ENCODE measurements at regions not wholly inside any gene's neighbourhood (a gene's known extent, or its start where the extent isn't known, plus 50 kb on each side); places are given as distances from the start of the nearest gene placed in this dataset.

- no peak for ATAC-seq
- intact Hi-C loops (cut with micrococcal nuclease; ENCODE audit: unreplicated experiment): loop anchor here (10.0 kb wide), 1 partner anchor 280 kb away; no protein-coding TSS in a partner anchor
- H3K9ac ChIP-seq (ENCODE audit: control insufficient read depth, insufficient read depth, low read length): no peak overlapping the region
- SMC1A ChIA-PET (ENCODE audit: uncharacterized antibody, unreplicated experiment): no interaction called here
- CTCF ChIA-PET: interaction anchor here (1.9 kb wide), 1 partner anchor 9 kb away, joined by 6 read pairs; no protein-coding TSS in a partner anchor
- H3K4me1 ChIP-seq (ENCODE audit: control insufficient read depth, insufficient read depth, low read length): no peaks in the 10 kb centered on the region
- WGBS (ENCODE audit: insufficient coverage, insufficient replicate concordance, low lambda C conversion rate, missing lambda C conversion rate): 17% methylated on average over 4 of the region's 4 CpGs
- H3K79me2 ChIP-seq (ENCODE audit: control insufficient read depth, insufficient read depth, low read length): no peaks in the 10 kb centered on the region
- no TSS peak for BruUV-seq (replicated peaks)
- in situ Hi-C loops (cut with MboI): no loop called here
- H3K4me3 ChIP-seq: no peak overlapping the region
- no peak for DNase-seq (ENCODE audit: low read depth, low spot score)
- H3K27ac ChIP-seq (ENCODE audit: control insufficient read depth, insufficient read depth): no peak overlapping the region
- POLR2A ChIA-PET: no interaction called here
- FAIRE-seq: no peak
- RAD21 ChIA-PET (ENCODE audit: unreplicated experiment): no interaction called here
- no peaks in the 10 kb centered on the region for H3K9me3 ChIP-seq (replicated peaks; ENCODE audit: control insufficient read depth, insufficient read depth, low read length)
- H3K4me2 ChIP-seq (ENCODE audit: control insufficient read depth, insufficient read depth): no peak overlapping the region
- no peaks in the 10 kb centered on the region for H3K27me3 ChIP-seq (replicated peaks in 1 of 2; ENCODE audit: control insufficient read depth in 2 of 2, insufficient read depth in 2 of 2, low read length in 1 of 2)
- no peak overlapping the region for H2AFZ ChIP-seq (ENCODE audit: control insufficient read depth, low read depth, low read length)
- H3K36me3 ChIP-seq (ENCODE audit: control insufficient read depth in 2 of 2, insufficient read depth in 2 of 2, low read length in 1 of 2): no peaks in the 10 kb centered on the region
- H4K20me1 ChIP-seq (ENCODE audit: control insufficient read depth, insufficient read depth): no peaks in the 10 kb centered on the region
- TF ChIP-seq ZBTB4 (CRISPR knock-in tag; IDR thresholded peaks at IDR 0.05): no peak
- no peak for TF ChIP-seq FOS (IDR thresholded peaks at IDR 0.05; ENCODE audit: borderline replicate concordance, extremely low read depth, insufficient read length)
- TF ChIP-seq NR2C1 (IDR thresholded peaks at IDR 0.05): no peak
- no peak for TF ChIP-seq BMI1 (IDR thresholded peaks at IDR 0.05; ENCODE audit: borderline replicate concordance)
- no peak for TF ChIP-seq SUPT20H (IDR thresholded peaks at IDR 0.05; ENCODE audit: borderline replicate concordance, control insufficient read depth, low read depth, low read length)
- no peak for TF ChIP-seq FOXM1 (IDR thresholded peaks at IDR 0.05; ENCODE audit: low read depth, low read length)
- no peak for TF ChIP-seq TCF3 (IDR thresholded peaks at IDR 0.05; ENCODE audit: borderline replicate concordance, insufficient read depth, low read depth, low read length)
- TF ChIP-seq MEF2B (IDR thresholded peaks at IDR 0.05; ENCODE audit: partially characterized antibody, poor library complexity, severe bottlenecking): no peak
- TF ChIP-seq GABPA (IDR thresholded peaks at IDR 0.05; ENCODE audit: low read depth): no peak
- TF ChIP-seq POLR2AphosphoS5 (IDR thresholded peaks at IDR 0.05; ENCODE audit: low read length): no peak
- TF ChIP-seq ETV6 (conservative IDR thresholded peaks at IDR 0.05 in 1 of 2, IDR thresholded peaks at IDR 0.05 in 1 of 2; ENCODE audit: borderline replicate concordance in 1 of 2, low read depth in 1 of 2): no peak
- no peak for TF ChIP-seq SMAD5 (IDR thresholded peaks at IDR 0.05; ENCODE audit: low read depth)
- TF ChIP-seq KLF5 (IDR thresholded peaks at IDR 0.05; ENCODE audit: partially characterized antibody): no peak
- no peak for TF ChIP-seq IRF4 (IDR thresholded peaks at IDR 0.05; ENCODE audit: low read depth, low read length)
- no peak for TF ChIP-seq MYC (IDR thresholded peaks at IDR 0.05; ENCODE audit: insufficient read depth, insufficient read length, insufficient replicate concordance, low read length, severe bottlenecking)
- TF ChIP-seq PML (IDR thresholded peaks at IDR 0.05; ENCODE audit: low read length): no peak
- TF ChIP-seq NFYA (IDR thresholded peaks at IDR 0.05; ENCODE audit: borderline replicate concordance, low read depth, low read length): no peak
- no peak for TF ChIP-seq ATF2 (IDR thresholded peaks at IDR 0.05; ENCODE audit: low read length)
Measured at GRCh38 chr10:81674941-81675340, 200.1 kb upstream of the NRG3 start.
